ENCODE measurements at regions not wholly inside any gene's neighbourhood (a gene's known extent, or its start where the extent isn't known, plus 50 kb on each side); places are given as distances from the start of the nearest gene placed in this dataset.

DNA sequence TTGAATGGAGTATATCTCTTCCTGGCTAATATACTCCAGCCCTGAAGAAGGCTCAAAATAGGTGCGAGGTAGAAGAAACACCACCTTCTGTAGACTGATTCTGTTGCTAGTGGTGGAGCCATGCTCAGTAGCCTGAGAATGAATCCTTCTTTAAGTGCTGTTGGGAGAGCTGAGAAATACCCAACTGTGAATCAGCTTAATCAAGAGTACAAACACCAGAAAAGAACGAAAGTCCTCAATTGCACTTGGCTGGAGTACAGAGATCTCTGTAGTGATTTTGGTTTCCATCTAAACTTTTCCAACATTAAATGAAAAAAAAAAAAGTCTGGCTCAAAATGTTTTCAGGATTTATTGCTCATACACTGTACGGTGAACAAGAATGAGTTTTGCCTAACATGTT is 619.1 kb downstream of the METTL15 start:
- no peak for DNase-seq

DNA sequence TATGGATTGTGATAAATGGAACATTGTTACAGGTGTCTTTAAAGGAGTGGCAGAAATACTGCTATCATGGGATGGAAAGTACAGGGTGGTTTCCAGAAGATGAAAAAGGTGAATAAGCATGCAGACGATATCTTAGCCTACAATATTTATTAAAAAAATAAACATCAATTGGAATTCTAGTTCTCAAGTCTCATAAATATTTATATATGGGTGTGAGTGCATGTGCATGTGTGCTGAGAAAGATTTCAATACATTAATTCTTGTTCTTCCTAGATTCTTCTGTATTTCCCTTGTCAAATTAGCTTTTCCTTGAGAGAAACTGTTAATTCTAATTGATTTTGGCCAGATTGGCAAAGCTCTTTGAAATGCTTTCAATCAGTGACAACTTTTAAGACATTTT is 618.2 kb downstream of the METTL15 start:
- no peak for DNase-seq

- no peak for DNase-seq
These were observed 607.5 kb downstream of the METTL15 start for GRCh38 chr11:28715726-28716125.

GRCh38 chr11:28713850-28714249 is 605.7 kb downstream of the METTL15 start:
- no peak for DNase-seq

GRCh38 chr11:28708075-28708474 is 599.9 kb downstream of the METTL15 start:
- no peak for DNase-seq

- no peak for DNase-seq
These were observed 596.6 kb downstream of the METTL15 start for GRCh38 chr11:28704801-28705200.

DNA sequence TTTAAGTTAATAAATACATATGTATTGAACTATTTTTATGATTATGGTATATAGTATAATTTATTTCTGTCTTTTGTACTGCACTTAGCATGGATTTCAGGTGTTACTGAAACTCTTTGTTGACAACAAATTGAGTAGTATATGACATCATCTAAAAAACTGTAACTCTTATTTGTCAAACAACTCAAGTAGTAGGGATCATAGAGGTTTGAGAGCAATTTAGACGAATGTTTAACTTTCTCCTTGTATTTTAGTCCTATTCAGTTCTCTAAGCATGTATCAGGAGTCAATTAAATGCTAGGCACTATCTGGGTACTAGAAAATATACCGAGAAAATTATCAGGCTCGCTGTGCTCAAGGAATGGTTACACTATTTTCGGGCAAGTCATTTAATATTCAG is 595.2 kb downstream of the METTL15 start:
- DNase-seq: no peak

DNA sequence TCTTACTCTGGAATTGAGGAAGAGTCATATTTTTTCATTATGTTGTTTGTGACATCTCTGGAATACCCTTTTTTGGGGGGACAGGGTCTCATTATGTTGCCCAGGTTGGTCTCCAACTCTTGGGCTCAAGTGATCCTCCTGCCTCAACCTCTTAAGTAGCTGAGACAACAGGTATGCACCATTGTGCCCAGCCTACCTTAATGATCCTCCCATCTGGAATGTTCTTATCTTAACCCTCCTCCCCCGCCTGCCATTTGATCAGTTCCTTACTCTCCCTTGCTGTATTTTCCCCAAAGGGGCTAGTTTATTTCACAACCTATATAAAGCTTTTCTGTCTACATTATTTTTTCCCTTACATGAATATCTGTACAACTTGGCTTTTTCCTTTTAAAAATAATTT is 594.7 kb downstream of the METTL15 start:
- DNase-seq: no peak

DNA sequence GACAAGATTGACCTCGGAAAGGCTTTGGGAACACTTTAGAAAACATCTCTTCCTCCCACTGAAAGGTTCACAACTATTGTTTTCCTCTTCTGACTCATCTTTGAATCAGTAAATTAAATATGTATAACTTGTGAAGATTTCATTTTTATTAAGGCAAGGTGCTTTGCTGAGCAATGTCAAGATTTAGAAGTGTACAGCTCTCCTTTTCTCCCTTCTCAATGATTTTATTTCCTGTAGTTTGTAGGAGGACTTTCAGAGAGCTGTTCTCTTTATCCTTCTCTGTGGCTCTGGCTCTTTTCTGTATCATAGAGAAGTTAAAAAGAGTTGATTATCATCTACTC is 594.2 kb downstream of the METTL15 start:
- no peak for DNase-seq

DNA sequence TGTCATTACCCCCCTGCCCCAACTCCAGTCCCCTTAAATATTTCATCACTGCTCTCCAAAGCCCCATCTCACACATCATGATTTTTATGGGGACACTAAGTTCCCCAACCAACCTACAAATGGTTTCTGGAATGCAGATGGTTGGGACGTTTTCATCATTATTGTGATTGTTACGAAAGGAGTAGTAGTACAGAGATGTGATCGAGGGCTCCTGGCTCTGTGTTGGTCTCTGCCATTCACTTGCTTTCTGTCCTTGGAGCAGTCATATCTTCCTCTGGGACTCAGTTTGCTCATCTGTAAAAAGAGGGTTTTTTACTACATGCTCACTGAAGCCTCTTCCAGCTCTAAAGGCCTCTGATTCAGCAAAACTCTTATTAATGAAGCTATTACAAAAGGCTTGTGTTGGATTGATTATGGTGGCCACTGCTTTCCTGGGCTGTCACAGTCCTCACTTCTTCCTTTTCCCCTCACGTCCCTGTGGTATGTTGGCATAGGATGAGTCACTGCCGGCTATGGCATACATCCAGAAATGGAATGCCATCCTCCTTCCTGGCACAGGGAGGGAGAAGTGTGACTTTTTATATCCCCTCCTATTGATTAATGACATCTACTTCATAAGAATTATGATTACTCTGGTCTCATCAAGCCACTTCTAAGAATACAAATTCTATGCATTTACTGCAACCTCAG is 593.7 kb downstream of the METTL15 start:
- peak; percentile 61 for DNase-seq

- DNase-seq: no peak
These were observed 591.5 kb downstream of the METTL15 start for GRCh38 chr11:28699701-28700100.

- peak; percentile 55 for DNase-seq
These were observed 590.0 kb downstream of the METTL15 start for GRCh38 chr11:28697920-28698827.

DNA sequence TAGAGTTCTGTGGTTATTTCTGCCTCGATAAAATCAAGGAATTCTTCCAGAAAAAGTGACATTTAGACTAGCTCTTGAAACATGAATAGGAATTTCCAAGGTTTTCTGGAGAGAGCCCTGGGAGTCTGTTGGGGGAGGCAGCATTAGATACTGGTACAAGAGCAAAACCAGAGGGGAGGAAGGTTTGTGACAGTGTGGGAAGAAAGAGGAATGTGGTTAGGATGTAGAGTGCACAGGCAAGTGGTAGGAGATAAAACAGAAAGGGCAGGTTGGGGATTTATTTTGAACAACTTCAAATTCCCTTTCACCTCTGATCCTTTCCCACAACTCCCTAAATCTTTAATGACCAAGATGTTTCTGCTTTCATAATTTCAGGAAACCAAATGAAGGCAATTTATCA is 588.4 kb downstream of the METTL15 start:
- no peak for DNase-seq

GRCh38 chr11:28690746-28691145 is 582.6 kb downstream of the METTL15 start:
- peak; percentile 33 for DNase-seq

DNA sequence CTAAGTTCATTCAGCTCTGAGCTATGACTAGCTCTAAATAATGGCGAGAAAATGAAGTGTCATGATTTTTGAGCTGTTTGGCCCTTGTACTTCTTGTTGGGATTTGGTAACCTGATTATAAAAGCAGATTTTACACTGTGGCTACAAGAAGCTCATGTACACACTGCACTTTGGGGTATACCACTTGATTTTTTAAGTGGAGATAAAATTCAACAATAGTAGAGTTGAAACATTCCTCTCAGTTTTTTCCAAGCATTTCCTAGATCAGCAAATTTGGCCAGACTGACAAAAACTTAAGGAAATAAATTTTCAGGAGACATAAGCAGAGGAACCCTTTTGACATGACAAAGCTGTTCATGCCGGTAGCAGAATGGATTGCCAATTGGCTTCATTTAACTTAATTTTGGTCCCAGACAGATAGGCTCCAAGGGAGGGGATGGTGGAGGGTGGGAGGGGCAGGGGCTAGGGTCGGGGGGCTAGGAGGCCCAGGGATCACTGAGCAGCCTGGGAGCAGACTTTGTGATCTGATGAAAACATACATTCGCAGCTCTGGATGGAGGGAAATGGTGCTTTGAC is 575.9 kb downstream of the METTL15 start:
- DNase-seq: no peak

GRCh38 chr11:28679795-28680468 is 571.7 kb downstream of the METTL15 start:
- peak; percentile 79 for DNase-seq

DNA sequence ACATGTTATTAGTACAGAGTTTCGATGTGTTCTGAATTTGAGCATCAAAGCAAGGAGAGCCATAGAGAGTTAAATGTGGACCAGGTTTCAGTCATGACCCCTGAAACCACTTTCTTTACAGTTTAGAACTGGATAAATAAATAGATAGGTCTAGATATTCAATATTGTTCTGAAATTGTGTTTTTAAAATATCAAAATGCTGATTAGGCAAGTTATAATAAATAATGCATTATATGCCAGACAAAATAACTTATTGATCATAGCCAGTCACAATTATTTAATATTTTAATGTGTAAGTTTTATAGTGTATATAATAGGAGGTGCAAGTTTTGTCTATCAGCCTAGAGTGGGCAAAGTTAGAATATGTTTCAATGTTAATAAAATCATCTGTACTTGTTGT is 569.5 kb downstream of the METTL15 start:
- DNase-seq: no peak

DNA sequence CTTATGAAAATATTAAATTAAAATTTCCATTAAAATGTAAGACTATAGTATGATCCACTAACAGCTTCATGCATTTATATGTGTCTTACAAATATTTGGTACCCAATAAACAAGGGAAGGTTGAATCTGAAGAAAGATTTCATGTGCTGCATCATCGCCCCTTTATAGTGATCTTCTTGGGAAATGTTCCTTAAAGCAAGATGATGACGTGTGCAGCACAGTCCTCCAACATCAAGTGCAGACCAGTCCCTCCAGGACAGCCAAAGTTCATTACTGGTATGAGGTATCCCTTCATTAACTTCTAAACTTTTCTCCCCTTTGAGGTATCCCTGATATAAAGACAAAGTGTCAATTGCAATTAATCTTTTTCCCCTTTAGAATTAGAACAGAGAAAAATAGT is 567.0 kb downstream of the METTL15 start:
- no peak for DNase-seq

DNA sequence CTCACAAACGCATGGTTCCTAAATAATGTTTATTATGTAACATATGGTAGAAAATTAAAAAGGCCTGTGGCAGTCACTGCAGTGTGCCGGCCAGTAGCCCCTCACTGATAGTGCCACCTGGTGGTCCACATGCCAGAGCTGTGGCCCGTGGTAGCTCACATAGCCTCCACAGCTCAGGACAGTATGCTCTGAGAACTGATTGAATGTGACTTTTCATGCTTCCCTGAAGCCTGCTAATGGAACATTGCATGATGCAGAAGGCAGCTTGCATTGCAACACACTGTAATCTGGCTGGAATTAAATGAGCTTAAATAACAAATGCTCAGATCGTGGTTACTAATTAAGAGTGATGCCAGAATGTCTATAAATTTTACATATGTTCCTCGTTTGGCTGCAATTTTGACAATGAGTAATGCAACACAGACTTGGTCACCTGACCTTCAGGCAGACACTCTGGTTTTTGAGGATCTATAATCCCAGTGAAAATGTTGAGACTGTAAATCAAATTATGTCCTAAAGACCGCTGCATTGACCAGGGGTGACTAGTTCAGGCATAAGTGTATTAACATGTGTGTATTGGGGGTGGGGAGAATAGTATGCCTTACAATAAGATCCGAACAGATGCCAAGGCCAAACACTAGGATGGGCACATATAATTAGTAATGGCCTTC is 566.4 kb downstream of the METTL15 start:
- peak; percentile 54 for DNase-seq

- peak; percentile 61 for DNase-seq
These were observed 565.7 kb downstream of the METTL15 start for GRCh38 chr11:28673691-28674432.

GRCh38 chr11:28671274-28671673 is 563.1 kb downstream of the METTL15 start:
- no peak for DNase-seq

- DNase-seq: peak; percentile 74
These were observed 558.4 kb downstream of the METTL15 start for GRCh38 chr11:28666632-28667031.
